ENCODE measurements at regions not wholly inside any gene's neighbourhood (a gene's known extent, or its start where the extent isn't known, plus 50 kb on each side); places are given as distances from the start of the nearest gene placed in this dataset.

DNA sequence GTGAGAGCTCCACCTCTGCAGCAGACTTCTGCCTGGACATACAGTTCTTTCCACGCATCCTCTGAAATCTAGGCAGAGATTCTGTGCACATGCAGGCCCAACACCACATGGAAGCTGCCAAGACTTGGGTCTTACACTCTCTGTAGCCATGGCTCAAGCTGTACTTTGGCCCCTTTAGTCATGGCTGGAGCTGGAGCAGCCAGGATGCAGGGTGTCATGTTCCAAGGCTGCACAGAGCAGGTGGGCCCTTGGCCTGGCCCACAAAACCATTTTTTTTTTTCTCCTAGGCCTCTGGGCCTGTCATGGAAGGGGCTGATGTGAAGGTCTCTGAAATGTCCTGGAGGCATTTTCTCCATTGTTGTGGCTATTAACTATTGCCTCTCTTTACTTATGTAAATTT is 990.5 kb upstream of the ADGRL3 start:
- no peak for DNase-seq

DNA sequence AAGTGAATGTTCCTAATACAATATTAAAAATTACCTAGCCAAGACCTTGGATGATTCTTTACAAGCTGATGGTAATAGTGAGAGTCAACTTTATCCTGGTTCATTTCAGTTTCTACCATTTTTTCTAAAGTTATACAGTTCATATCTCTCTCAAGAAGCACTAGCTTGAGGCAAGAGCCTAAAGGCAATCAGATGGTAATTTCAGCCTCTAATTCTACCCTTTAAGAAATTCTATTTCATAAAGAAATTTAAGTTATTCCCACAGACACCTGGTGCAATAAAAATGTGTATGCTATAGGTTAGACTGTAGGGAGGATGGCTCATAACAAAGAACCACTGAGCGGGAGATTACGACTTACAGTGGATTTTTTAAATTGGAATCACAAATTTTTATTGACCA is 984.2 kb upstream of the ADGRL3 start:
- DNase-seq: no peak

DNA sequence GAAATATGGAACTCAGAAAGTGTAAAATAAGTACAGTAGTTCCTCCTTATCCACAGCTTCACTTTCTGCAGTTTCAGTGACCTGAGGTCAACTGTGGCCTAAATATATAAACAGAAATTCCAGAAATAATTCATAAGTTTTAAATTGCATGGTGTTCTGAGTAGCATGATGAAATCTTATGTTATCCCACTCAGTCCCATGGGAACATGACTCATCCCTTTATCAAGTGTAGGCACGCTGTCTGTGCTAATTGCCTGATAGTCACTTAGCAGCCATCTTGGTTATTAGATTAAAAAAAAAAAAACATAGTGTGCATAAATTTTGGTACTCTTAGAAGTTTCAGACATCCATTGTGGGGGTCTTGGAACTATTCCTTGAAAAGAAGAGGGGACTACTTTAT is 983.4 kb upstream of the ADGRL3 start:
- no peak for DNase-seq

- DNase-seq: no peak
These were observed 978.3 kb upstream of the ADGRL3 start for GRCh38 chr4:60221866-60222265.

DNA sequence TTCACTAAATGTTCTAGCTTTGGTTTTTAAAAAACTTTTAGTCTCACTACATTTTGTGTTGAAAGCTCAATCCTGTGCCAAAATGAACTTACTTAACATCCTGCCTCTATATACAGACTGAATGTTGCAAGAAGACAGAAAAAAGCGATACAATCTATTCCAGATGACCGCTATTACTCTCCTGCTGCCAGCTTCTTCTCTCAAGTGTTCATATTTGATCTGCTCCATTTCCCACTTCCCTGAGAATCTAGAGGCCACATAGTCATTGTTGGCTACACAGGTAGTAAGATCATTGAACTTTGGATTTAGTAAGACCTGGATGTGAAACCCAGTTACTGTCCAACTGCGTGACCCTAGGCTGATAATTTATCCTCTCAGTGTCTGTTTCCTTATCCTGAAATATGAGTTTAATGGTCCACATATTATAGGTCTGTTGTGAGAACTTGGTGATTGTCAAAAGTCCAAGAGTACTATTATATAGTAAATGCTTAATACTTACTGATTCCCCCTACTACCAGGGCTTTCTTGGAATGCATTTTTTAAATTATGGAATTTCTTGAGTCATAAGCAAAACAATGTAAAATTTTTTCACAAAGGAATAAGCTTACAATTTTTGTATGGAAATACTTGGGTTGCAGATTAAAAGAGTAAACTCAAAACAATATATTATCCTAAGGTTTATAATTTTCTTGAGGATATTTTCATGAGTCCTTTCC is 976.8 kb upstream of the ADGRL3 start:
- DNase-seq: no peak

DNA sequence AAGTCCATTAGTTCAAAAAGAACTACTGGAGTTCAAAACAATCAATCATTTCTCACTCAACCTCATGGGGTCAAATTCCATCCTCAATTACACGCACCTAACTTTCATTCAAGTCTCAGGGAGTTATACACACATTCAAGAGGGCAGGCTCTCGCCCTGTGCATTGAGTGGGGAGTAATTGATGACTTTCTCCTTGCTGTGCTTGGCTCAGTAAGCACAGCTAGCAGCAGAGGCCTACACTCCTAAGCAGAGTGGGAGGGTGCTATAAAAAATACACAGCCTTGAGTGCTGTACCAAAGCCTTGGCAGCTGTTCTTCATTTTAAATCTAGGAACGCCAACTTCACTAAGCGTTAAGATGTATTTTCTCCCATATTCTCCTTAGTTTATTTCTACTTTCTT is 958.3 kb upstream of the ADGRL3 start:
- DNase-seq: no peak

DNA sequence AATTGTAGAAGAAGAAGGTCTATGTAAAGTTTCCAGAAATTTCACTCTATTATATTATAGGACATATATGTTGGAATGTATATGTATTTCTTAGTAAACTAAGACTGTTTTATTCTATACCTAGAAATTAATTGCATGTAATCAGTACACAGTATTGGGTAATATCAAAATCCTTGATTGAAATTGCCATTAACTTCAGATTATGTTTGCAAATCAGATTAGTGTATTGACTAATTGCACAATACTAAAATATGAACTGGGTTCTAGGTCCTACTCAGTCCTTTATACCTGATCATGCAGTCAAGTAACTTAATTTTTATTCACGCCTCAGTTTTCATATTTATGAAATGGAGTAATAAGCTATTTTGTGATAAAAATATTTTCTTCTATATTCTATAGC is 950.3 kb upstream of the ADGRL3 start:
- no peak for DNase-seq

DNA sequence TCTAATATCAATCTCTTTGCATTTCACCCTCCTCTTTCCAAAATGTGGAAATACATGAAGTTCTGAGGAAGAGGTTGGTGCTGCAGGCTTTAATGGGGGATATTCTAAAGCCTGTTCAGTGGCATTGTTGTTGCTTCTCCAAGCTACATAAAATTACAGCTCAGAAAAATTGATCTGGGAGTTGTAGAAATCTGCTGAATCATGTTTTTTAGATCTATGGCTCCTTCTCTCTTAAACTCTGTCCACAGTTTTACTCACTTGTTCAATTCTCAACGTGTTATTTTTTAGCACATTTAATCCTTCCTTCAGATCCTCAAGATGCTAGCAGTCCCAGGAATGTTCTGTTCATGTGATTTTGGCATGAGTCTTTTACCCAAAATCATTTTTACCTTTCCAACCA is 949.5 kb upstream of the ADGRL3 start:
- no peak for DNase-seq

- no peak for DNase-seq
These were observed 940.3 kb upstream of the ADGRL3 start for GRCh38 chr4:60259781-60260180.

GRCh38 chr4:60266505-60266904 is 933.6 kb upstream of the ADGRL3 start:
- no peak for DNase-seq

GRCh38 chr4:60296386-60296785 is 903.7 kb upstream of the ADGRL3 start:
- DNase-seq: no peak

DNA sequence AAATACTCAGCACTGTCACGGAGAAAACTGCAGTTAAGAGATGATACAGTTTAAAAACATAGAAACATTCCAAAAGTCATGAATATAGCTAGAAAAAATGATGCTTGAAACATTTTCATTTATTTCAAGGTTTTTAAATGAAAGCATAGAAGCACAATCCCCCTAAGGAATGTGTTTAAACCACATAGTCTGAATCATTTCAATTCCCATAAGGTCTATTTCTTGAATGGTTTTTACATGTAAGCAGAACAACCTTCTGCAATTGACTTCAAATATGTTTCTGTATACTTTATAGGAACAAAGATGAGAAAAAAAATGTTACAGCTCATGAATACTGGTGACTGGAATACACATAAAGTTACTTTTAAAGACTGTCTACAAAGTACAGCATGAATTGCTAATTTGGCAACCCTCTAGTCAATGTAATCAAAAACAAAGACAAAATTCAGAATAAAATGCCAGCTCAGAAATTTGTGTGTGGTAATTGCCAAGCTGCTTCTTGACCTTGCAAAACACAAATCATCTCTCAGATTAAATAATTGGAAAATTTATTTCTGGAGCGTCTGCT is 886.4 kb upstream of the ADGRL3 start:
- DNase-seq: no peak

DNA sequence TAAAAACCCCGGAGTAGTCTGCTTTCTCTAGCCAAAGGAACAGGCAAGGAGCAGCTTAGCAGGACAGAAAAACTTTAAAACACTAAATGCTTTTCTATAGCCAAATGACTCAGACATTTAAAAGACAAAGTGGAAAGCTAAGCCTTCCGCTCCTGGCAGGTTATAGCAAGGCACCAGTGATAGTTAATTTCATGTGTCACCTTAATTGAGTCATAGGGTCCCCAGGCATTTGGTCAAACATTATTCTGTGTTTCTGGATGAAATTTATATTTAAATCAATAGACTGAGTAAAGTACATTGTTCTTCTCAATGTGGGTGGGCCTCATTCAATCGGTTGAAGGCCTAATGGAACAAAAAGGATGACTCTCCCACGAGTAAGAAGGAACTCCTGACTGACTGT is 885.7 kb upstream of the ADGRL3 start:
- DNase-seq: no peak

- no peak for DNase-seq
These were observed 884.5 kb upstream of the ADGRL3 start for GRCh38 chr4:60315586-60315985.

GRCh38 chr4:60326735-60327134 is 873.4 kb upstream of the ADGRL3 start:
- no peak for DNase-seq

DNA sequence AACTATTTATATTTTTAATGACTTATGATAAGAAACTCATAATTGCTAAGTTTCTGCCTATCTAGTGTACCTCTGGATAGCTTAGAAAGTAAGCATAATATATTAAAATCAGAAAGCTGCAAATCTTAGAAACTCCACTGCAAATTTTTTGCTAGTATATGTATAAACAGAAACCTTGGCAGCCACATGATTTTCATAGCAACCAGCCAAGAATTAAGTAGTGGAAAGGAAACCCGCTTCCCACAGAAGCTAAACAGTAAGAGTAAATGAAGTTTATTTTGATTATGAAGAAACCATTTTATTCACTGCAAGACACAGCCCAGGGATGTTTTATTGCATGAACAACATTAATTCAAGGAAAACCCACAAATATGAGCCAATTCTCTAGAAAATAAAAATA is 872.5 kb upstream of the ADGRL3 start:
- no peak for DNase-seq

GRCh38 chr4:60344908-60345307 is 855.2 kb upstream of the ADGRL3 start:
- DNase-seq: no peak

DNA sequence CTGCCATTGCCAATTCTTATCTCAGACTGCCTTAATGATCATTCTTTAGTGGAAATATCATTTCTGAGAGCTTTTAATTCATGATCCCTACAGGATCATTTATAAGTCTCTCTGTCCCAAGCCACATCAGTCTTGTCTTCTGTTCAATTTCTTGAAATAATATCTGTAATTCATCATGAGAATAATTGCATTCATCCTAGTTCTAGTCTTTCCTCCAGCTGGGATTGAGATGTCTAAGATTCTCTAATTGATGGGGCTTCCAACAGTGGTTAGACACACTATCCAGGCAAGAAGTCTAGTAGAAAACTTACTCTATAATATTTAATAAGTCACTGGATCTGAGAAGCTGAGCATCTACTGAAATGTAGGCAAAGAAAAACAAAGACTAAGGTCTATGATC is 854.7 kb upstream of the ADGRL3 start:
- no peak for DNase-seq

DNA sequence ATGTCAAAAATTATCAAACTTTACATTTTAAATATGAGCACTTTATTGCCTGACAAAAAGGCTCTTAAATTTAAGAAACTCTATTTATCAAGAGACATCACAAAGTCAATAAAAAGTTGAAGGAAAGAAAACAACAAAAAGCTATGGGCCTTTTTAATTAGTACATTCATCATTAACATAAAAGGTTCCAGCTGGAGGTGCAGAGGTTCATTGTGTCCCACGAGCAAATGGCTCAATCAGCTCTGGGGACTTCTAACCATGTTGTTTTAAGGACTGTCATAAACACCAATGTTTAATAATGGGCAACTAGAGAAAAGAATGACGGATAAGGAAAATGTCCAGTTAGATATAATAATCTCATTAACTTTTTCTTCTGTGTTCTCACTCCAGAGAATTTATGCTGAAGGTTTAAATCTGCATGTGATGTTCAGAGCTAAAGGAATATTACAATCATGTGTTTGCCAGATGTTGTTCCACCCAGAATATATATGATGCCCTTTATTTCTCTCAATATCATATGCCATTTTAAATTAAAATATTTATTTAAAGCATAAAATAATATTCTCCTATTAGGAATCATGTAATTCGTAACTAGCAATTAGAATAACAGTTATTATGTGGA is 840.3 kb upstream of the ADGRL3 start:
- DNase-seq: no peak

GRCh38 chr4:60365176-60365575 is 835.0 kb upstream of the ADGRL3 start:
- no peak for DNase-seq

GRCh38 chr4:60366661-60367060 is 833.5 kb upstream of the ADGRL3 start:
- no peak for DNase-seq

DNA sequence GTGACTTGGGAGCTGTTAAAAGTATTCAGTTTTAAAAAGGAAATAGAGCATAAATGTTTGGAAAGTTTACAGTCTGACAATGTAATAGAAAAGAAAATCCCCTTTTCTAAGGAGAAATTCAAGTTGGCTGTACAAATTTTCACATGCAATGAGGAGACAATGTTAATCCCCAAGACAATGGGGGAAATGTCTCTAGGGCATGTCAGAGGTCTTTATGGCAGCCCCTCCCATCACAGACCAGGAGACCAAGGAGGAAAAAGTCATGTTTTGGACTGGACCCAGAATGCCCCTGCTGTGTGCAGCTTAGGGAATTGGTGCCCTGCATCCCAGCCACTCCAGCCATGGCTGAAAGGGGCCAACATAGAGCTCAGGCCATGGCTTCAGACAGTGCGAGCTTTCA is 831.1 kb upstream of the ADGRL3 start:
- no peak for DNase-seq

- no peak for DNase-seq
These were observed 822.1 kb upstream of the ADGRL3 start for GRCh38 chr4:60378010-60378409.

DNA sequence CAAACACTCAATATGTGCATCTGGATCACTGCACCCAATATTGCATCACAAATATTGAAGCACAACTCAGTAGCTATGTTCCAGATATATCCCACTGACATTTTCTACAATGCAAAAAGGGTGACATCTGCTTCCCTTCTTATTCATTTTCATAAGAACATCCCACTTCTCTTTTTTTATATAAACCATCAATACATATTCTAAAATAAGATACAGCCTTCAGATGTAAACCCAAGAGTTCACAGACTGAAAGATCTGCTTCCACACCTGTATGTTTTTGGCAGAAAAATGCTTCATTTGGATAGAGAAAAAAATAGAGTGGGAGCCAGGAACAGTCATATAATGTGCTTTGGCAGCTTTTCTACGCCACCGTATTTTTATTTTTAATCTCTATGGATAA is 815.6 kb upstream of the ADGRL3 start:
- DNase-seq: no peak

DNA sequence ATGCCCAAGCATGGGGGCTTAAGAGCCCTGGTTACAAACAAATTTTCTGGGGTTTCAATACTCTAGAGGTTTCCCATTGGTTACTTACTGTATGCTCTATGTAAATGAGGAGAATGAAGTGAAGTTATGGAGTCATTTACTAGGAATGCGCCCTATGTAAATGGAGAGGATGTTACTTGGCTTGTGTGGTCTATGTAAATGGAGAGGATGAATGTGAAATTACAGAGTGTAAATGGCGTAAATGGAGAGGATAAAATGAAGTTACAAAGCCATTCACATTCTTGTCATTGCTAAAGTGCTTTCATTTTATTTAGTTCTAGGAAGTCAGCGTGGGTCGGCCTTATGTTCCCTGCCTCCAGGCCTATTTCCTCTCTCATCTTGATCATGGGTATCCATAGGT is 810.5 kb upstream of the ADGRL3 start:
- DNase-seq: no peak

All from SHP77 (cell line).